Loucy (cell line): ENCODE measurements at regions not wholly inside any gene's neighbourhood (a gene's known extent, or its start where the extent isn't known, plus 50 kb on each side); places are given as distances from the start of the nearest gene placed in this dataset.

Experiments
- H2AFZ ChIP-seq: fragments of 200-600 bp; sonication (generic); 2 replicates; pipeline ENCODE4 v1.6.0; 2016; ENCODE audit warnings: antibody characterized with exemption, mild to moderate bottlenecking, low read length, moderate library complexity
- H3F3A ChIP-seq: fragments of 200-600 bp; 2 replicates; pipeline ENCODE4 v1.6.0; 2016; ENCODE audit warnings: antibody characterized with exemption, low read depth, mild to moderate bottlenecking
- H3K27me3 ChIP-seq: fragments of 200-600 bp; sonication (generic); 2 replicates; pipeline ENCODE4 v1.6.1; 2014; ENCODE audit warnings: low read length, mild to moderate bottlenecking; ENCODE audit not compliant: insufficient read depth, poor library complexity, severe bottlenecking
- H3K36me3 ChIP-seq: fragments of 200-600 bp; sonication (generic); 2 replicates; pipeline ENCODE4 v1.6.1; 2016; ENCODE audit warnings: low read length; ENCODE audit not compliant: insufficient read depth
- H3K4me1 ChIP-seq: fragments of 200-600 bp; sonication (generic); 2 replicates; pipeline ENCODE4 v1.5.1; 2014; ENCODE audit warnings: low read length, mild to moderate bottlenecking; ENCODE audit not compliant: insufficient read depth, poor library complexity, severe bottlenecking
- H3K4me2 ChIP-seq: fragments of 200-600 bp; sonication (generic); 2 replicates; pipeline ENCODE4 v1.6.0; 2014; ENCODE audit warnings: antibody characterized with exemption, low read length, low read depth, mild to moderate bottlenecking; ENCODE audit not compliant: poor library complexity, severe bottlenecking
- H3K4me3 ChIP-seq: fragments of 200-600 bp; sonication (generic); 2 replicates; pipeline ENCODE4 v1.5.1; 2014; ENCODE audit warnings: low read length, mild to moderate bottlenecking, mixed read lengths; ENCODE audit not compliant: poor library complexity, severe bottlenecking
- H3K79me2 ChIP-seq: fragments of 200-600 bp; sonication (generic); 2 replicates; pipeline ENCODE4 v1.6.1; 2014; ENCODE audit warnings: low read length; ENCODE audit not compliant: insufficient read depth
- H3K9ac ChIP-seq: fragments of 200-600 bp; sonication (generic); 2 replicates; pipeline ENCODE4 v1.6.0; 2014; ENCODE audit warnings: mild to moderate bottlenecking, low read depth, low read length, moderate library complexity; ENCODE audit not compliant: poor library complexity, severe bottlenecking
- H3K9me2 ChIP-seq: fragments of 200-600 bp; sonication (generic); replicated peaks from 2 replicates; pipeline ENCODE4 v1.6.1; 2016; ENCODE audit warnings: low read depth, low read length, mixed read lengths
- H3K9me3 ChIP-seq: fragments of 200-600 bp; sonication (generic); 2 replicates; pipeline ENCODE4 v1.6.1; 2014; ENCODE audit warnings: mild to moderate bottlenecking, antibody characterized with exemption, low read length, low read depth; ENCODE audit not compliant: insufficient read depth
- H4K20me1 ChIP-seq: fragments of 200-600 bp; sonication (generic); 2 replicates; pipeline ENCODE4 v1.6.0; 2014; ENCODE audit warnings: antibody characterized with exemption, low read length, mild to moderate bottlenecking; ENCODE audit not compliant: insufficient read depth, poor library complexity, severe bottlenecking
- EZH2phosphoT487 ChIP-seq: fragments of 200-600 bp; IDR thresholded peaks from 2 replicates; pipeline ENCODE4 v1.6.1; 2018; ENCODE audit warnings: antibody characterized with exemption, mild to moderate bottlenecking, moderate library complexity, borderline replicate concordance
- TF ChIP-seq, protein P1 (sequence below): fragments of 200-600 bp; sonication (generic); conservative IDR thresholded peaks from 2 replicates; pipeline ENCODE4 v1.5.1; 2014; ENCODE audit warnings: mild to moderate bottlenecking, antibody characterized with exemption, low read length

DNA sequence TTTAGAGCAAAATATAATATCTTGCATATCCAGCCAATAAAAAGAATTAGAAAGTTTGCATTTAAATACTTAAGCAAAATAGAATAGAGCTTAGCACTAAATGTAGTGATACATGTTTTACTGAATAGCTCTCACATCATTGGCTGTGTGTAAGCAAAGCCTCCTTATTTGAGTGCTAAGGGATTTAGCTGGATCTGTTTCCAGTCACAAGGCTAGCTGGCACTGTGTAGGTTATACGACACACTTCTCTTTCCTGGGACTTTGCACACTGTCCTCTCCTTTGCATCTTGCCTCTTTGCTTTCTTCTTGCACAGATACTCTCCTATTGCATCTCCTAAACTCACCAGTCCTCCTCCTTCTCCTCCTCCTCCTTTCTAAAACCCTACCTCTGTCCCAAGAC is 423.8 kb downstream of the KLF5 start:
- Histone ChIP-seq H3K9ac (no peak overlapping the region), H3F3A (no peaks in the 10 kb centered on the region), H3K79me2 (no peaks in the 10 kb centered on the region), H3K9me2 (no peaks in the 10 kb centered on the region), H3K4me3 (no peak overlapping the region), H2AFZ (no peak overlapping the region), H3K36me3 (no peaks in the 10 kb centered on the region), H3K4me1 (no peaks in the 10 kb centered on the region), H4K20me1 (no peaks in the 10 kb centered on the region), H3K9me3 (no peaks in the 10 kb centered on the region), H3K4me2 (no peak overlapping the region), H3K27me3 (no peaks in the 10 kb centered on the region)
- TF ChIP-seq EZH2phosphoT487, result no peak
- TF ChIP-seq, protein P1, sequence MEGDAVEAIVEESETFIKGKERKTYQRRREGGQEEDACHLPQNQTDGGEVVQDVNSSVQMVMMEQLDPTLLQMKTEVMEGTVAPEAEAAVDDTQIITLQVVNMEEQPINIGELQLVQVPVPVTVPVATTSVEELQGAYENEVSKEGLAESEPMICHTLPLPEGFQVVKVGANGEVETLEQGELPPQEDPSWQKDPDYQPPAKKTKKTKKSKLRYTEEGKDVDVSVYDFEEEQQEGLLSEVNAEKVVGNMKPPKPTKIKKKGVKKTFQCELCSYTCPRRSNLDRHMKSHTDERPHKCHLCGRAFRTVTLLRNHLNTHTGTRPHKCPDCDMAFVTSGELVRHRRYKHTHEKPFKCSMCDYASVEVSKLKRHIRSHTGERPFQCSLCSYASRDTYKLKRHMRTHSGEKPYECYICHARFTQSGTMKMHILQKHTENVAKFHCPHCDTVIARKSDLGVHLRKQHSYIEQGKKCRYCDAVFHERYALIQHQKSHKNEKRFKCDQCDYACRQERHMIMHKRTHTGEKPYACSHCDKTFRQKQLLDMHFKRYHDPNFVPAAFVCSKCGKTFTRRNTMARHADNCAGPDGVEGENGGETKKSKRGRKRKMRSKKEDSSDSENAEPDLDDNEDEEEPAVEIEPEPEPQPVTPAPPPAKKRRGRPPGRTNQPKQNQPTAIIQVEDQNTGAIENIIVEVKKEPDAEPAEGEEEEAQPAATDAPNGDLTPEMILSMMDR, result no peak

DNA sequence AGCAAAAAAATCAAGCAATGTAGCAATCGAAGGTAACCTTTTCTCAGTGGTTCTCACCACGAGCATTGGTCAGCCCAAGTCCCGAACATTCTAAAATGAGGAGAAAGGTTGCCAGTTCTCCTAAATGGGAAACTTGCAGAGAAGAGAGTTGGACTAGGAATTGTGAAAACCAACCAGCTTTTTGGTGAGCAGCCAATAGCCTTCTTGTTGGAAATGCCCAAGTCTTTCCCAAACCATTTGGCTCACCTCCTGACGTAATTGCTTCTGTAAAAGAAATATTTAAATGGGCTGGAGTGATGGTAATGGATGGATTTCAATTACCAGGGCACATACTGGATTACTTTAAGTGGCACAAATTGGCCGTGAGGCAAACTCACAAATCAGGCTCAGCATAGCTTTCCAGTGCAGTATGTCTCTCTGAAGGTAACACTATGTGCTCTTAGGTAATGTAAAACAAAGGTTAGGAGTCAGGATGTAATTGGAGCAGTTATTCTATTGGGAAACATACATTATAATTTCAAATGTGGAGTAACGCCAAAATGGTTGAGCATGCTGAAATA is 423.2 kb downstream of the KLF5 start:
- Histone ChIP-seq H3K4me2 (no peak overlapping the region), H3K79me2 (no peaks in the 10 kb centered on the region), H3K27me3 (no peaks in the 10 kb centered on the region), H3F3A (no peaks in the 10 kb centered on the region), H3K9me2 (no peaks in the 10 kb centered on the region), H3K9ac (no peak overlapping the region), H4K20me1 (no peaks in the 10 kb centered on the region), H3K9me3 (no peaks in the 10 kb centered on the region), H3K4me1 (no peaks in the 10 kb centered on the region), H3K4me3 (no peak overlapping the region), H3K36me3 (no peaks in the 10 kb centered on the region), H2AFZ (no peak overlapping the region)
- TF ChIP-seq, protein P1, result no peak
- TF ChIP-seq EZH2phosphoT487, result no peak

DNA sequence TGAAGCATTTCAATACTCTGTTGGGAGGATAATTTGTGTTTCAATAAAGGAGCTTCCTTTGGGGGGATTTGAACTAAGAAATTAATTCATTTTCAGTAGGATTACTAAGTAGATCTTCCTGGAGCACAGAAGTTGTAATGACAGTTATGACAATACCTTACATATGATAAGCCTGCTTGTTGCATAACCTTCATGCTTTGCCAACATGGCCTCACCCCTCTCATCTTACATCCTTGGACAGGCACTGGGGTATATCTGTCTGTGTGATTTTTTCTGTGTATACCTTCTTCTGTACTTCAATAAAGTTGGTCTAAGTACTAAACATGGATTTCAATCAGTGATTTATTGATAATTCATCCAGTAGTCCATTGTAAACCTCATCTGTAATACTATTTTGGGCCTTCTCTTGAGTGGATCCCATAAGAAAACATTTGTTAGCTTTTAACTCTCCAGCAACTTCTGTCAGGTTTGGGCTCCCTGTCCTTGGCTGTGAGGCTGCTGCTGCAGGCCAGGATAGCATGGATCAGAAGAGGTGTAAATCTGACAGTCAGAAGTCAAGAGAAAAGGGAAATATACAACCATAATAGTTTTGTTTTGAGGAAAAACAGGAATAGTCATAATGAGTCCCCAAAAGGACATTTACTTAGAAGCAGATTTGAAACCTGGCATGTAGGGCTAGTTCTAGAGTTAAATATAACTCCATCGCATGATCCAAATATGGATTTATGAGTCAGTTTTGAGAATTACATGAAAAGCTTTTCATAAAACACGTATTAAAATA is 422.2 kb downstream of the KLF5 start:
- no peaks in the 10 kb centered on the region for H3K36me3 ChIP-seq
- no peak overlapping the region for H3K4me2 ChIP-seq
- no peaks in the 10 kb centered on the region for H3F3A ChIP-seq
- H3K79me2 ChIP-seq, result no peaks in the 10 kb centered on the region
- no peak overlapping the region for H3K9ac ChIP-seq
- H3K4me3 ChIP-seq, result no peak overlapping the region
- H3K9me2 ChIP-seq, result no peaks in the 10 kb centered on the region
- H3K4me1 ChIP-seq, result no peaks in the 10 kb centered on the region
- H2AFZ ChIP-seq, result no peak overlapping the region
- H3K9me3 ChIP-seq, result no peaks in the 10 kb centered on the region
- no peaks in the 10 kb centered on the region for H4K20me1 ChIP-seq
- no peaks in the 10 kb centered on the region for H3K27me3 ChIP-seq
- TF ChIP-seq EZH2phosphoT487, result no peak
- TF ChIP-seq, protein P1, result no peak
